22Rv1 (cell line): ENCODE measurements at regions not wholly inside any gene's neighbourhood (a gene's known extent, or its start where the extent isn't known, plus 50 kb on each side); places are given as distances from the start of the nearest gene placed in this dataset.
"Not testable (repeated sequence)": the region's sequence is repeated elsewhere in the genome, so short reads cannot be mapped to it uniquely, and the experiment has no call there.

ENCODE experiments used
- H3K27ac ChIP-seq: fragments of 450-650 bp; 2 replicates; pipeline ENCODE4 v1.5.1; 2017
- CTCF ChIP-seq: fragments of 450-650 bp; IDR thresholded peaks from 2 replicates; pipeline ENCODE4 v1.5.1; 2017; ENCODE audit warnings: mild to moderate bottlenecking
- ZFX ChIP-seq: fragments of 450-650 bp; IDR thresholded peaks from 2 replicates; pipeline ENCODE4 v1.6.1; 2017; ENCODE audit warnings: antibody characterized with exemption, borderline replicate concordance

- H3K27ac ChIP-seq: no peak overlapping the region
- no peak for TF ChIP-seq ZFX
- TF ChIP-seq CTCF: no peak
Observed at GRCh38 chr1:229162825-229163515, 107.9 kb upstream of the RAB4A start.

GRCh38 chr1:229164348-229164747 lies 106.6 kb upstream of the RAB4A start:
- H3K27ac ChIP-seq: no peak overlapping the region
- TF ChIP-seq ZFX (no peak), CTCF (no peak)

DNA sequence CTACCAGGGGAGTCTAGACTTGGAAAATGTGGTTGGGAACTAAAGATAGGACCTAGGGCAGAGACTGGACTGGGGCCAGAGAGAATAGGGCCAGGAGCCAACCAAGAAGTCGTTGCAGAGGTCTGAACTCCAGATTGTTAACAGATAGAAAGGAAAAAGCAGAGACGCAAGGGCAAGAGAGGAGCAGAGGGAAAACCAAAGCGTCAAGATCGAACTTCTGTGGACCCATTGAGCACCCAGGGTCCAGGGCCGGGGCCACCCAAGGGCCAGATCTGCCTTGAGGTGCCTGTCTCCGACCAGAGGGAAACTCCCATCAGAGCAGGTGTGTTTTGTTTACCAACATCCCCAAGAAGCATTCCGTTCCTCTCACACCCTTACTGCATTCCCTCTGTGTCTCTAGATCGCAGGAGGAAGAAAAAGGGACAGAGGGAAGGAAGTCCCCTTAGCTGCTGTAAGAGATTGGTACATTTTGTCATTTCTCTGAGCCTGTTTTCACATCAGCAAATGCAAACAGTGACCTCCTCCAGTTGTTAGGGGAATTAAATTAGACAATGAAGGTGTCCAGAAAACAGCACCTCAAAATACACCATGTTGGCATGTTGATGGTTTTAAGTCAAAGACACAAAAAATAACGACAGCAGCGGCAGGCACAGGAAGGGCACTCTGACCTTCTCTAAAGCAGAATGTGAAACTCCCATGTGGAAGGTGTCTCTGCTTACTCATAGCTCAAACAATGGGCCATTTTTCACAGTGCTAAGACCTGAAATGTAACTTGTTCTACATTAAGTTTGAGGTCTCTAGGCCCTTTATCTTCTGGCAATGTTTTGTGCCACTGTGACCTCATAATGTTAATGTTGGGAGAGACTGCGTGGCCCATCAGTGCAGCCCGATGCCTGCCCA lies 105.8 kb upstream of the RAB4A start:
- no peak for TF ChIP-seq ZFX
- TF ChIP-seq CTCF: no peak
- H3K27ac ChIP-seq: no peak overlapping the region

- no peak for TF ChIP-seq CTCF
- H3K27ac ChIP-seq: no peak overlapping the region
Observed at GRCh38 chr1:229167318-229167717, 103.6 kb upstream of the RAB4A start.

GRCh38 chr1:229169399-229169798 lies 101.5 kb upstream of the RAB4A start:
- no peak overlapping the region for H3K27ac ChIP-seq
- TF ChIP-seq ZFX: no peak

DNA sequence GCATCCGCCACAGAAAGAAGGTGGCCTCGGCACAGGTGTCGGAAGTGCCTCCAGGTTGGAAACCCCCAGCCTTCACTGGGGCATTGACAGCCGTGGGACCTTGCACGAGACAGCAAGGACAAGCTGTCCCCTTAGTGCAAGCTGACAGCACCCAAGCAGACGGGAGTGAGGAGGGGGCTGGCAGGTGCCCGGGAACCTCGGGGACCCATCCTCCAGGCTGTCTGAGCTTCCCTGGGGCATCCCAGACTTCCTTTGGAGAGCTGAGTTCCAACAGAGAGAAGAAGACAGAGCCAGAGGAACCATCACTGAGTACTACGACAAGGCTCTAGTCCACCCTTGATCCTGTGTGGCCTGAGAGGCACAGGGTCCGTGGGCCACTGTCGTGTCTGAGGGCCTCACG lies 100.6 kb upstream of the RAB4A start:
- H3K27ac ChIP-seq: no peak overlapping the region
- TF ChIP-seq ZFX: no peak

DNA sequence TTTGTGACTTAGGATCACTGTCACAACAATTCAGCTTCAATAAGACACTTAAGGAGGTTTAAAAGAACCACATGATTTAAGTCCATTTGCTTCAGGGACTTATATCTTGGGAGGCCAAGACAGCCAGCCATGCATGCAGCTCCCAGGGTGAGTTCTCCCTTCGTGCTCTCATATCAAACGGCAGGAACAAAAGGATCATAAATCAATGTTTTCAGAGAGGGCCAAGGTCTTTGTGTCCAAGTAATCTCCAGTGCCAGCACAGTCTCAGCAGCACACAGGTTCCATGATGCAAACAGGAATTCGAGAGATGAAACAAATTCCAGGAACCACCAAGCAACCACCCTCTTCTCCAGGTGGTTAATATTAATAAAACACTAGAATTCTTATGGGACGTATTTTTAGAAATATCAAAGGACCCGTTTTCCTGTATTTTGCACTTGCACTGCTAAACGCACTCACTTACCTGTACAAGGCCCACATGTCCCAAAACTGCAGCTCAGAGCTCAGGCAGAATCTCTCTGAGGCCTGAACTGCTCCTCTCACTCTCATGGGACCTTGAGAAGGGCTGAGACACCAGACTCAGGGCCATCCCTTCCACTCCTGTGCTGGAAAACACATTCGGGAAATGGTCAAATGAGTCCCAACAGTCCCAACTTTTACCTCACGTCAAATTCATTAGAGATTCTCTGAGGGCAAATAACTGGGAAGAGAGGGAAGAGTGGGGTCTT lies 100.0 kb upstream of the RAB4A start:
- no peak overlapping the region for H3K27ac ChIP-seq
- TF ChIP-seq ZFX: no peak
- TF ChIP-seq CTCF: no peak

DNA sequence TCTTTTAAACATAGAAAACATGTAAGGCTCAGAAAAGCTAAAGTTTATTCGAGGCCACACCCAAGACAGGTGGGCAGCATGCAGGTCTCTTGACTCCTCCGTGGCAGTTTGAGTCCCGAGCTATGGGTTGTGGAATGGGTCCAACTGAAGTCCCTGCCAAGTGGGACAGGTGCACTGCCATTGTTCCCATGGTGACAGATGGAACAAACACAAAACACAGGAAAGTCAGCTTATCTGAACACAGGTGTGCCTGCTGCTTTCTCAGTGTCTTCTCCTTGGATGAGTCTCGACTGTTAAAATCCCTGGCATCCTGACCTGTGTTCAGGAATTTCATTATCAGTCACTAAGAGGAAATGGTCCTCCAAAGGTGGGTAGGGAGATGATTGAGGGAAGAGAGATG lies 99.0 kb upstream of the RAB4A start:
- TF ChIP-seq CTCF (no peak), ZFX (no peak)
- H3K27ac ChIP-seq: peak overlapping the region; percentile 35

- not testable (repeated sequence) for H3K27ac ChIP-seq
Observed at GRCh38 chr1:229173491-229174476, 97.1 kb upstream of the RAB4A start.

GRCh38 chr1:229175297-229175696 lies 95.6 kb upstream of the RAB4A start:
- H3K27ac ChIP-seq: not testable (repeated sequence)

- H3K27ac ChIP-seq: not testable (repeated sequence)
Observed at GRCh38 chr1:229176457-229176856, 94.5 kb upstream of the RAB4A start.
